ENCODE measurements at regions not wholly inside any gene's neighbourhood (a gene's known extent, or its start where the extent isn't known, plus 50 kb on each side); places are given as distances from the start of the nearest gene placed in this dataset.

GRCh38 chr3:150254309-150254708, 153.8 kb upstream of the TSC22D2 start:
- no peak for TF ChIP-seq TAF1 (IDR thresholded peaks at IDR 0.05; ENCODE audit: borderline replicate concordance, low read depth, low read length)
- no peak for TF ChIP-seq POLR2A (IDR thresholded peaks at IDR 0.05; ENCODE audit: low read depth, low read length)

All from GM12892 (cell line).